BE2C (cell line): ENCODE measurements at regions not wholly inside any gene's neighbourhood (a gene's known extent, or its start where the extent isn't known, plus 50 kb on each side); places are given as distances from the start of the nearest gene placed in this dataset.

Experiments
- DNase-seq: peaks from one replicate; pipeline ENCODE4 v3.0.0-alpha.2; 2020
- H3K27me3 ChIP-seq: fragments of 250-450 bp; sonication (Bioruptor Pico); 2 replicates; pipeline ENCODE4 v1.5.1; 2020; ENCODE audit warnings: mild to moderate bottlenecking
- H3K36me3 ChIP-seq: fragments of 250-450 bp; sonication (Bioruptor Pico); 2 replicates; pipeline ENCODE4 v1.5.1; 2020; ENCODE audit warnings: mild to moderate bottlenecking
- H3K4me1 ChIP-seq: fragments of 250-450 bp; sonication (Bioruptor Pico); 2 replicates; pipeline ENCODE4 v1.5.1; 2020
- H3K4me3 ChIP-seq: 2 replicates; pipeline ENCODE4 v1.5.1; 2011; ENCODE audit warnings: low read depth, low read length
- H3K9me3 ChIP-seq: fragments of 250-450 bp; sonication (Bioruptor Pico); 2 replicates; pipeline ENCODE4 v1.5.1; 2020
- CTCF ChIP-seq: IDR thresholded peaks from 2 replicates; pipeline ENCODE4 v1.5.1; 2012; ENCODE audit warnings: mild to moderate bottlenecking, low read depth, low read length

GRCh38 chr14:103250874-103251273 is 83.2 kb upstream of the EIF5 start:
- TF ChIP-seq CTCF = no peak
- H3K4me3 ChIP-seq = no peak overlapping the region
- H3K9me3 ChIP-seq = no peaks in the 10 kb centered on the region
- H3K4me1 ChIP-seq = no peaks in the 10 kb centered on the region
- no peak for DNase-seq
- H3K27me3 ChIP-seq = no peaks in the 10 kb centered on the region
- H3K36me3 ChIP-seq = no peaks in the 10 kb centered on the region; the same call in 1 of the 2 replicates

GRCh38 chr14:103255555-103255954 is 78.5 kb upstream of the EIF5 start:
- TF ChIP-seq CTCF = no peak
- no peak for DNase-seq
- H3K36me3 ChIP-seq = no peaks in the 10 kb centered on the region
- H3K9me3 ChIP-seq = no peaks in the 10 kb centered on the region
- H3K27me3 ChIP-seq = no peaks in the 10 kb centered on the region
- no peaks in the 10 kb centered on the region for H3K4me1 ChIP-seq
- H3K4me3 ChIP-seq = no peak overlapping the region

- Histone ChIP-seq H3K4me1 (no peaks in the 10 kb centered on the region; the same call in 1 of the 2 replicates), H3K36me3 (no peaks in the 10 kb centered on the region), H3K27me3 (no peaks in the 10 kb centered on the region), H3K9me3 (no peaks in the 10 kb centered on the region), H3K4me3 (no peak overlapping the region)
- no peak for TF ChIP-seq CTCF
- DNase-seq = no peak
Observed at GRCh38 chr14:103256406-103256805, 77.6 kb upstream of the EIF5 start.

GRCh38 chr14:103257211-103257962 is 76.7 kb upstream of the EIF5 start:
- no peaks in the 10 kb centered on the region for H3K27me3 ChIP-seq
- TF ChIP-seq CTCF = no peak

GRCh38 chr14:103258211-103258610 is 75.8 kb upstream of the EIF5 start:
- Histone ChIP-seq H3K4me3 (no peak overlapping the region), H3K4me1 (no peaks in the 10 kb centered on the region; the same call in 1 of the 2 replicates), H3K9me3 (no peaks in the 10 kb centered on the region), H3K27me3 (no peaks in the 10 kb centered on the region), H3K36me3 (no peaks in the 10 kb centered on the region)
- TF ChIP-seq CTCF = no peak
- no peak for DNase-seq

More at GRCh38 chr14:103257211-103257962, 76.7 kb upstream of the EIF5 start:
- no peaks in the 10 kb centered on the region for H3K36me3 ChIP-seq
- no peaks in the 10 kb centered on the region for H3K9me3 ChIP-seq
- no peak overlapping the region for H3K4me3 ChIP-seq
- no peaks in the 10 kb centered on the region; the same call in 1 of the 2 replicates for H3K4me1 ChIP-seq
- no peak for DNase-seq

- no peak for DNase-seq
- no peaks in the 10 kb centered on the region for H3K36me3 ChIP-seq
- TF ChIP-seq CTCF = no peak
- H3K4me3 ChIP-seq = no peak overlapping the region
- H3K9me3 ChIP-seq = no peaks in the 10 kb centered on the region
- H3K27me3 ChIP-seq = no peaks in the 10 kb centered on the region
- H3K4me1 ChIP-seq = no peaks in the 10 kb centered on the region; the same call in 1 of the 2 replicates
Observed at GRCh38 chr14:103259184-103259583, 74.9 kb upstream of the EIF5 start.
